ENCODE measurements at regions not wholly inside any gene's neighbourhood (a gene's known extent, or its start where the extent isn't known, plus 50 kb on each side); places are given as distances from the start of the nearest gene placed in this dataset.

GRCh38 chr13:40072663-40073120, 417.2 kb downstream of the COG6 start:
- Histone ChIP-seq H4K20me1 (ENCODE audit: insufficient read depth, poor library complexity, severe bottlenecking) (no peaks in the 10 kb centered on the region), H3K4me1 (ENCODE audit: insufficient read depth) (no peaks in the 10 kb centered on the region), H3K79me2 (no peaks in the 10 kb centered on the region), H3K9me2 (replicated peaks; ENCODE audit: insufficient read depth) (no peaks in the 10 kb centered on the region), H3K27ac (peak overlapping the region; percentile 30), H3K36me3 (replicated peaks; ENCODE audit: insufficient read depth, low read depth) (no peaks in the 10 kb centered on the region), H3K4me3 (no peak overlapping the region), H3K4me2 (no peak overlapping the region), H2AFZ (no peak overlapping the region), H3K27me3 (no peaks in the 10 kb centered on the region), H3K9me3 (ENCODE audit: low read depth) (no peaks in the 10 kb centered on the region)
- no peak for DNase-seq (ENCODE audit: low spot score)
- 34% methylated on average over 4 of the region's 4 CpGs for WGBS (ENCODE audit: low lambda C conversion rate, missing lambda C conversion rate)
- TF ChIP-seq EZH2 (IDR thresholded peaks at IDR 0.05; ENCODE audit: borderline replicate concordance) (no peak), CTCF (IDR thresholded peaks at IDR 0.05; ENCODE audit: poor library complexity) (peak; percentile 12), EZH2phosphoT487 (IDR thresholded peaks at IDR 0.05; ENCODE audit: low read depth, severe bottlenecking, unreplicated experiment) (no peak)

GRCh38 chr13:40074338-40074737, 418.9 kb downstream of the COG6 start:
- Histone ChIP-seq H2AFZ (peak overlapping the region; percentile 33), H3K36me3 (replicated peaks; ENCODE audit: insufficient read depth, low read depth) (no peaks in the 10 kb centered on the region), H3K27ac (no peak overlapping the region), H3K4me2 (no peak overlapping the region), H3K79me2 (no peaks in the 10 kb centered on the region), H3K27me3 (no peaks in the 10 kb centered on the region), H4K20me1 (ENCODE audit: insufficient read depth, poor library complexity, severe bottlenecking) (no peaks in the 10 kb centered on the region), H3K9me2 (replicated peaks; ENCODE audit: insufficient read depth) (no peaks in the 10 kb centered on the region), H3K4me3 (no peak overlapping the region), H3K9me3 (ENCODE audit: low read depth) (no peaks in the 10 kb centered on the region), H3K4me1 (ENCODE audit: insufficient read depth) (no peaks in the 10 kb centered on the region)
- no peak for DNase-seq (ENCODE audit: low spot score)
- TF ChIP-seq EZH2phosphoT487 (IDR thresholded peaks at IDR 0.05; ENCODE audit: low read depth, severe bottlenecking, unreplicated experiment): no peak
- no peak for TF ChIP-seq EZH2 (IDR thresholded peaks at IDR 0.05; ENCODE audit: borderline replicate concordance)
- TF ChIP-seq CTCF (IDR thresholded peaks at IDR 0.05; ENCODE audit: poor library complexity): no peak
- WGBS (ENCODE audit: low lambda C conversion rate, missing lambda C conversion rate): 70% methylated on average over 3 of the region's 3 CpGs

GRCh38 chr13:40075281-40075680, 419.8 kb downstream of the COG6 start:
- Histone ChIP-seq H3K9me3 (ENCODE audit: low read depth) (no peaks in the 10 kb centered on the region), H3K4me1 (ENCODE audit: insufficient read depth) (no peaks in the 10 kb centered on the region), H4K20me1 (ENCODE audit: insufficient read depth, poor library complexity, severe bottlenecking) (no peaks in the 10 kb centered on the region), H3K27me3 (no peaks in the 10 kb centered on the region), H3K36me3 (replicated peaks; ENCODE audit: insufficient read depth, low read depth) (no peaks in the 10 kb centered on the region), H3K4me2 (no peak overlapping the region), H3K9me2 (replicated peaks; ENCODE audit: insufficient read depth) (no peaks in the 10 kb centered on the region), H3K27ac (no peak overlapping the region), H3K4me3 (no peak overlapping the region), H2AFZ (no peak overlapping the region), H3K79me2 (no peaks in the 10 kb centered on the region)
- WGBS (ENCODE audit: low lambda C conversion rate, missing lambda C conversion rate): 89% methylated on average over 5 of the region's 5 CpGs
- DNase-seq (ENCODE audit: low spot score): no peak
- TF ChIP-seq EZH2phosphoT487 (IDR thresholded peaks at IDR 0.05; ENCODE audit: low read depth, severe bottlenecking, unreplicated experiment) (no peak), EZH2 (IDR thresholded peaks at IDR 0.05; ENCODE audit: borderline replicate concordance) (no peak), CTCF (IDR thresholded peaks at IDR 0.05; ENCODE audit: poor library complexity) (no peak)
